ENCODE measurements at regions not wholly inside any gene's neighbourhood (a gene's known extent, or its start where the extent isn't known, plus 50 kb on each side); places are given as distances from the start of the nearest gene placed in this dataset.

- H3K27ac ChIP-seq (ENCODE audit: low read depth, low read length), result no peak overlapping the region
- H2AFZ ChIP-seq (ENCODE audit: low read depth, low read length, poor library complexity, severe bottlenecking), result no peak overlapping the region
- no peak overlapping the region for H3K4me3 ChIP-seq (replicated peaks in 1 of 2; ENCODE audit: low read depth in 1 of 2, low read length in 2 of 2)
- no peak overlapping the region for H3K4me2 ChIP-seq (ENCODE audit: low read length)
- H4K20me1 ChIP-seq (ENCODE audit: insufficient read depth), result no peaks in the 10 kb centered on the region
- ATAC-seq (no peak), DNase-seq (ENCODE audit: low read depth, low spot score) (no peak)
- no peak overlapping the region for H3K9ac ChIP-seq (ENCODE audit: low read length)
- H3K79me2 ChIP-seq (ENCODE audit: insufficient read depth, low read length), result no peaks in the 10 kb centered on the region
- ChIA-PET CTCF (no interaction called here), POLR2A (no interaction called here), RAD21 (ENCODE audit: low non-redundant PET in 1 of 2, low total read pairs in 2 of 2, uncharacterized antibody in 2 of 2, unreplicated experiment in 2 of 2) (no interaction called here)
- no peaks in the 10 kb centered on the region for H3K4me1 ChIP-seq (ENCODE audit: control insufficient read depth in 1 of 2, insufficient read depth in 2 of 2, low read length in 2 of 2)
- BruUV-seq (replicated peaks), result no TSS peak
- no peaks in the 10 kb centered on the region for H3K27me3 ChIP-seq (ENCODE audit: insufficient read depth, low read length)
- H3K9me3 ChIP-seq (ENCODE audit: control insufficient read depth in 1 of 2, insufficient read depth in 1 of 2, low read depth in 1 of 2, low read length in 2 of 2), result no peaks in the 10 kb centered on the region
- no peaks in the 10 kb centered on the region for H3K9me2 ChIP-seq (ENCODE audit: insufficient read depth)
- TF ChIP-seq POLR2A (IDR thresholded peaks at IDR 0.05; ENCODE audit: borderline replicate concordance, extremely low read depth, insufficient read depth, insufficient read length) (no peak), JUND (IDR thresholded peaks at IDR 0.05) (no peak), CBX3 (IDR thresholded peaks at IDR 0.05; ENCODE audit: low read depth) (no peak), SP1 (IDR thresholded peaks at IDR 0.05; ENCODE audit: low read depth) (no peak), SIN3A (IDR thresholded peaks at IDR 0.05; ENCODE audit: low read depth) (no peak), EGR1 (IDR thresholded peaks at IDR 0.05; ENCODE audit: low read depth) (no peak)
- intact Hi-C loops (cut with micrococcal nuclease), result no loop called here
- H3K36me3 ChIP-seq (ENCODE audit: control insufficient read depth in 1 of 2, insufficient read depth in 2 of 2, low read length in 2 of 2), result no peaks in the 10 kb centered on the region
Measured at GRCh38 chr5:105145152-105145551, 1582.6 kb upstream of the NUDT12 start.

GRCh38 chr5:105134328-105134727 lies 1571.7 kb upstream of the NUDT12 start:
- Histone ChIP-seq H3K4me1 (ENCODE audit: control insufficient read depth in 1 of 2, insufficient read depth in 2 of 2, low read length in 2 of 2) (no peaks in the 10 kb centered on the region), H3K4me2 (ENCODE audit: low read length) (no peak overlapping the region), H2AFZ (ENCODE audit: low read depth, low read length, poor library complexity, severe bottlenecking) (no peak overlapping the region), H3K79me2 (ENCODE audit: insufficient read depth, low read length) (no peaks in the 10 kb centered on the region), H3K27ac (ENCODE audit: low read depth, low read length) (no peak overlapping the region), H3K9me3 (ENCODE audit: control insufficient read depth in 1 of 2, insufficient read depth in 1 of 2, low read depth in 1 of 2, low read length in 2 of 2) (no peaks in the 10 kb centered on the region), H3K9ac (ENCODE audit: low read length) (no peak overlapping the region), H4K20me1 (ENCODE audit: insufficient read depth) (no peaks in the 10 kb centered on the region), H3K36me3 (ENCODE audit: control insufficient read depth in 1 of 2, insufficient read depth in 2 of 2, low read length in 2 of 2) (no peaks in the 10 kb centered on the region), H3K9me2 (ENCODE audit: insufficient read depth) (no peaks in the 10 kb centered on the region), H3K4me3 (replicated peaks in 1 of 2; ENCODE audit: low read depth in 1 of 2, low read length in 2 of 2) (no peak overlapping the region), H3K27me3 (ENCODE audit: insufficient read depth, low read length) (no peaks in the 10 kb centered on the region)
- DNase-seq (ENCODE audit: low read depth, low spot score) (no peak), ATAC-seq (no peak)
- RAD21 ChIA-PET (ENCODE audit: low non-redundant PET in 1 of 2, low total read pairs in 2 of 2, uncharacterized antibody in 2 of 2, unreplicated experiment in 2 of 2), result no interaction called here
- CTCF ChIA-PET, result no interaction called here
- intact Hi-C loops (cut with micrococcal nuclease), result no loop called here
- BruUV-seq (replicated peaks), result no TSS peak
- POLR2A ChIA-PET, result no interaction called here
- TF ChIP-seq ATF3 (IDR thresholded peaks at IDR 0.05), result no peak
- TF ChIP-seq EGR1 (IDR thresholded peaks at IDR 0.05; ENCODE audit: low read depth), result no peak
- TF ChIP-seq ELF1 (IDR thresholded peaks at IDR 0.05; ENCODE audit: borderline replicate concordance, low read depth), result no peak
- TF ChIP-seq ZBTB33 (IDR thresholded peaks at IDR 0.05; ENCODE audit: extremely low read depth, insufficient replicate concordance, low read length), result no peak
- TF ChIP-seq, protein P1, sequence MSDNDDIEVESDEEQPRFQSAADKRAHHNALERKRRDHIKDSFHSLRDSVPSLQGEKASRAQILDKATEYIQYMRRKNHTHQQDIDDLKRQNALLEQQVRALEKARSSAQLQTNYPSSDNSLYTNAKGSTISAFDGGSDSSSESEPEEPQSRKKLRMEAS (IDR thresholded peaks at IDR 0.05), result no peak
- no peak for TF ChIP-seq FOSL1 (IDR thresholded peaks at IDR 0.05; ENCODE audit: low read depth)
- no peak for TF ChIP-seq CEBPB (IDR thresholded peaks at IDR 0.05; ENCODE audit: low read depth)
- TF ChIP-seq CBX3 (IDR thresholded peaks at IDR 0.05; ENCODE audit: low read depth), result no peak
- no peak for TF ChIP-seq EZH2 (IDR thresholded peaks at IDR 0.05)
- TF ChIP-seq YY1 (IDR thresholded peaks at IDR 0.05; ENCODE audit: extremely low read depth, insufficient replicate concordance, low read depth, low read length), result no peak
- TF ChIP-seq POLR2A (IDR thresholded peaks at IDR 0.05; ENCODE audit: borderline replicate concordance, extremely low read depth, insufficient read depth, insufficient read length), result no peak
- TF ChIP-seq CTCF (IDR thresholded peaks at IDR 0.05 in 2 of 3, conservative IDR thresholded peaks at IDR 0.05 in 1 of 3; ENCODE audit: borderline replicate concordance in 1 of 3, insufficient read depth in 1 of 3, low read depth in 2 of 3, low read length in 2 of 3), result no peak
- TF ChIP-seq TCF7L2 (IDR thresholded peaks at IDR 0.05; ENCODE audit: borderline replicate concordance, extremely low read depth, insufficient read depth, insufficient read length), result no peak
- no peak for TF ChIP-seq EZH2phosphoT487 (IDR thresholded peaks at IDR 0.05; ENCODE audit: borderline replicate concordance)

All from HCT116 (cell line).